Thymus (tissue), 11 donors: ENCODE measurements at regions not wholly inside any gene's neighbourhood (a gene's known extent, or its start where the extent isn't known, plus 50 kb on each side); places are given as distances from the start of the nearest gene placed in this dataset.

Experiments used
- DNase-seq, 9 donors: peaks; one replicate each; pipeline ENCODE4 v3.0.0-alpha.2; 2013; ENCODE audit warnings: low spot score in 9 of 9, low read depth in 6 of 9, missing footprints in 1 of 9
- H3K27ac ChIP-seq, 2 donors: one replicate each; pipeline ENCODE4 v1.5.1; 2013; ENCODE audit warnings: control low read depth in 1 of 2, low read depth in 1 of 2, low read length in 1 of 2, mild to moderate bottlenecking in 1 of 2, moderate library complexity in 1 of 2
- H3K27me3 ChIP-seq, 2 donors: one replicate each; pipeline ENCODE4 v1.5.1; 2013; ENCODE audit warnings: low read length in 1 of 2; ENCODE audit not compliant: control insufficient read depth in 2 of 2, insufficient read depth in 1 of 2
- H3K36me3 ChIP-seq, 2 donors: one replicate each; pipeline ENCODE4 v1.5.1; 2013; ENCODE audit warnings: low read length in 1 of 2, mild to moderate bottlenecking in 1 of 2, moderate library complexity in 1 of 2; ENCODE audit not compliant: control insufficient read depth in 2 of 2, insufficient read depth in 2 of 2
- H3K4me1 ChIP-seq, 2 donors: one replicate each; pipeline ENCODE4 v1.5.1; 2013; ENCODE audit warnings: low read length in 2 of 2; ENCODE audit not compliant: control insufficient read depth in 2 of 2, insufficient read depth in 2 of 2
- H3K4me3 ChIP-seq, 2 donors: one replicate each; pipeline ENCODE4 v1.5.1; 2013; ENCODE audit warnings: low read length in 2 of 2, control low read depth in 1 of 2, mild to moderate bottlenecking in 1 of 2
- H3K9me3 ChIP-seq, 2 donors: one replicate each; pipeline ENCODE4 v1.5.1; 2013; ENCODE audit warnings: low read length in 1 of 2, mild to moderate bottlenecking in 1 of 2; ENCODE audit not compliant: control insufficient read depth in 2 of 2, insufficient read depth in 1 of 2
- WGBS: extraction: QIAGEN DNeasy Blood & Tissue Kit; methylation state at CpG from one replicate; pipeline ENCODE4 v1.1.7; 2013; 5-methylcytosine and 5-hydroxymethylcytosine counted together
- donor health status: healthy.

- Histone ChIP-seq H3K9me3 (no peaks in the 10 kb centered on the region), H3K4me1 (no peaks in the 10 kb centered on the region), H3K4me3 (no peak overlapping the region)
These were observed 80.2 kb downstream of the TMEM47 start for GRCh38 chrX:34576864-34577263.

GRCh38 chrX:34565981-34566380 lies 91.1 kb downstream of the TMEM47 start:
- no peaks in the 10 kb centered on the region for H3K4me1 ChIP-seq
- H3K27ac ChIP-seq = no peak overlapping the region
- H3K27me3 ChIP-seq = no peaks in the 10 kb centered on the region
- no peaks in the 10 kb centered on the region for H3K36me3 ChIP-seq
- DNase-seq = no peak
- 59% methylated on average over 2 of the region's 2 CpGs for WGBS
- H3K9me3 ChIP-seq = no peaks in the 10 kb centered on the region
- no peak overlapping the region for H3K4me3 ChIP-seq

More at GRCh38 chrX:34576864-34577263, 80.2 kb downstream of the TMEM47 start:
- H3K27me3 ChIP-seq = no peaks in the 10 kb centered on the region
- DNase-seq = no peak
- H3K27ac ChIP-seq = no peak overlapping the region
- no peaks in the 10 kb centered on the region for H3K36me3 ChIP-seq

- H3K4me3 ChIP-seq = no peak overlapping the region
- WGBS = 93% methylated on average over 1 of the region's 1 CpG
These were observed 93.3 kb downstream of the TMEM47 start for GRCh38 chrX:34563804-34564203.

GRCh38 chrX:34563061-34563460 lies 94.0 kb downstream of the TMEM47 start:
- WGBS = 44% methylated on average over 2 of the region's 2 CpGs
- Histone ChIP-seq H3K9me3 (no peaks in the 10 kb centered on the region), H3K27me3 (no peaks in the 10 kb centered on the region), H3K4me3 (no peak overlapping the region), H3K27ac (no peak overlapping the region), H3K36me3 (no peaks in the 10 kb centered on the region), H3K4me1 (no peaks in the 10 kb centered on the region)
- DNase-seq = no peak

More at GRCh38 chrX:34563804-34564203, 93.3 kb downstream of the TMEM47 start:
- Histone ChIP-seq H3K4me1 (no peaks in the 10 kb centered on the region), H3K9me3 (no peaks in the 10 kb centered on the region), H3K27me3 (no peaks in the 10 kb centered on the region), H3K27ac (no peak overlapping the region), H3K36me3 (no peaks in the 10 kb centered on the region)
- no peak for DNase-seq

GRCh38 chrX:34562006-34562405 lies 95.1 kb downstream of the TMEM47 start:
- DNase-seq = no peak
- H3K27me3 ChIP-seq = no peaks in the 10 kb centered on the region
- H3K4me3 ChIP-seq = no peak overlapping the region
- no peaks in the 10 kb centered on the region for H3K36me3 ChIP-seq
- H3K4me1 ChIP-seq = no peaks in the 10 kb centered on the region
- H3K9me3 ChIP-seq = no peaks in the 10 kb centered on the region
- H3K27ac ChIP-seq = no peak overlapping the region

- H3K9me3 ChIP-seq = no peaks in the 10 kb centered on the region
- WGBS = 71% methylated on average over 4 of the region's 4 CpGs
- no peak overlapping the region for H3K4me3 ChIP-seq
- no peaks in the 10 kb centered on the region for H3K27me3 ChIP-seq
- no peaks in the 10 kb centered on the region for H3K36me3 ChIP-seq
- DNase-seq = no peak
- no peak overlapping the region for H3K27ac ChIP-seq
- no peaks in the 10 kb centered on the region for H3K4me1 ChIP-seq
These were observed 96.9 kb downstream of the TMEM47 start for GRCh38 chrX:34560180-34560579.

- no peaks in the 10 kb centered on the region for H3K27me3 ChIP-seq
These were observed 97.8 kb downstream of the TMEM47 start for GRCh38 chrX:34559325-34559724.

GRCh38 chrX:34557733-34558132 lies 99.4 kb downstream of the TMEM47 start:
- no peak overlapping the region for H3K27ac ChIP-seq
- no peaks in the 10 kb centered on the region for H3K36me3 ChIP-seq
- no peaks in the 10 kb centered on the region for H3K9me3 ChIP-seq
- WGBS = 96% methylated on average over 1 of the region's 1 CpG
- H3K27me3 ChIP-seq = no peaks in the 10 kb centered on the region
- H3K4me3 ChIP-seq = no peak overlapping the region
- H3K4me1 ChIP-seq = no peaks in the 10 kb centered on the region
- no peak for DNase-seq

More at GRCh38 chrX:34559325-34559724, 97.8 kb downstream of the TMEM47 start:
- no peak for DNase-seq
- Histone ChIP-seq H3K4me1 (no peaks in the 10 kb centered on the region), H3K36me3 (no peaks in the 10 kb centered on the region), H3K9me3 (no peaks in the 10 kb centered on the region), H3K27ac (no peak overlapping the region), H3K4me3 (no peak overlapping the region)
- 97% methylated on average over 1 of the region's 1 CpG for WGBS

- Histone ChIP-seq H3K4me3 (no peak overlapping the region), H3K36me3 (no peaks in the 10 kb centered on the region), H3K4me1 (no peaks in the 10 kb centered on the region), H3K27me3 (no peaks in the 10 kb centered on the region), H3K27ac (no peak overlapping the region), H3K9me3 (no peaks in the 10 kb centered on the region)
- no peak for DNase-seq
- 96% methylated on average over 6 of the region's 6 CpGs for WGBS
These were observed 101.6 kb downstream of the TMEM47 start for GRCh38 chrX:34555481-34555880.

GRCh38 chrX:34546366-34546765 lies 110.7 kb downstream of the TMEM47 start:
- H3K4me3 ChIP-seq = no peak overlapping the region
- no peaks in the 10 kb centered on the region for H3K9me3 ChIP-seq
- DNase-seq = no peak
- 66% methylated on average over 4 of the region's 4 CpGs for WGBS
- H3K36me3 ChIP-seq = no peaks in the 10 kb centered on the region
- H3K4me1 ChIP-seq = no peaks in the 10 kb centered on the region
- no peaks in the 10 kb centered on the region for H3K27me3 ChIP-seq
- H3K27ac ChIP-seq = no peak overlapping the region
